RWPE2 (cell line): ENCODE measurements at regions not wholly inside any gene's neighbourhood (a gene's known extent, or its start where the extent isn't known, plus 50 kb on each side); places are given as distances from the start of the nearest gene placed in this dataset.

Source experiments
- ATAC-seq: fragments of 200-7000 bp; cut with Tn5 transposase; 3 replicates; pipeline ENCODE4 v1.9.1; 2021; ENCODE audit warnings: low read depth
- DNase-seq: peaks from one replicate; pipeline ENCODE4 v3.0.0-alpha.2; 2020; ENCODE audit warnings: low spot score
- H3K27ac ChIP-seq: fragments of 450-650 bp; 2 replicates; pipeline ENCODE4 v1.5.1; 2017; ENCODE audit warnings: mild to moderate bottlenecking; ENCODE audit not compliant: poor library complexity, severe bottlenecking
- H3K27me3 ChIP-seq: fragments of 250-450 bp; sonication (Bioruptor Pico); 2 replicates; pipeline ENCODE4 v1.5.1; 2021; ENCODE audit warnings: mild to moderate bottlenecking, moderate library complexity; ENCODE audit not compliant: insufficient read depth, poor library complexity, severe bottlenecking
- H3K36me3 ChIP-seq: fragments of 250-450 bp; sonication (Bioruptor Pico); 2 replicates; pipeline ENCODE4 v1.5.1; 2020; ENCODE audit warnings: low read depth, mild to moderate bottlenecking, moderate library complexity
- H3K4me1 ChIP-seq: fragments of 250-450 bp; sonication (Bioruptor Pico); 2 replicates; pipeline ENCODE4 v1.5.1; 2021; ENCODE audit warnings: mild to moderate bottlenecking, moderate library complexity; ENCODE audit not compliant: insufficient read depth, poor library complexity, severe bottlenecking
- H3K4me3 ChIP-seq: fragments of 250-450 bp; sonication (Bioruptor Pico); 2 replicates; pipeline ENCODE4 v1.5.1; 2021; ENCODE audit warnings: mild to moderate bottlenecking, moderate library complexity; ENCODE audit not compliant: severe bottlenecking
- H3K9me3 ChIP-seq: fragments of 250-450 bp; sonication (Bioruptor Pico); 2 replicates; pipeline ENCODE4 v1.5.1; 2021; ENCODE audit warnings: mild to moderate bottlenecking, moderate library complexity; ENCODE audit not compliant: severe bottlenecking
- CTCF ChIP-seq: fragments of 450-650 bp; IDR thresholded peaks from one replicate; pipeline ENCODE4 v1.5.1; 2017; ENCODE audit warnings: mild to moderate bottlenecking, moderate library complexity; ENCODE audit not compliant: poor library complexity, severe bottlenecking

DNA sequence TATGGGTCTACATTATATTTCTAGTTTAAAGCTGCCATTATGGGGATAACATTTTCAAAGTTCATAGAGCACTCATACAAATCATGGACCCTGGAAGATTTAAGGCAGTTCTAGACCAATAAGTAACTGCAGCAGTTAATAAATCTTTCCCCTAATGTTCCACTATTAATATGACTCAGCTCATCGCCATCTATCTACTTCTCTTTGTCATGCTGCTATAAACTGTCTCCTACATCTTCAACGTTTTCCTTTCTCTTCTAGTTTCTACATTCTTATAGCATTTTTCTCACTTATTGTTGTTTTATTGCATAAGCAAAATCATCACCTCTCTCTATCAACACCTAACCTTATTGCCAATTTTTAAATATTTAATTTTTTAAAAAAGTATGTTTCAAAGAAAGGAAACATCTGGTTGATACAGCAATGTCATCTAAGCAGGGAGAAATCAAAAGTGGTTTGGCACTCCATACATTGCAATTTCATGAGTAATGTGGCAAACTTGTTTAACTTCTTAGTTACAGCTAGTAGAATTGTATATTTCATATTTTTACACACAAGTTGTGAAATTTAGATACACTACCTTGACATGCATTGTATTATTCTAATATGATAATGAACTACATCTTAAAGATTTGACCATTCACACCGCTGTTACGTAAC lies 1500.4 kb upstream of the MIR17HG start:
- Histone ChIP-seq H3K4me3 (no peak overlapping the region), H3K36me3 (no peaks in the 10 kb centered on the region), H3K4me1 (no peaks in the 10 kb centered on the region), H3K9me3 (peaks cover 3% of the 10 kb centered on the region), H3K27me3 (no peaks in the 10 kb centered on the region), H3K27ac (no peak overlapping the region)
- DNase-seq (no peak), ATAC-seq (no peak)
- TF ChIP-seq CTCF, result no peak

GRCh38 chr13:89852570-89852969 lies 1494.9 kb upstream of the MIR17HG start:
- H3K36me3 ChIP-seq, result no peaks in the 10 kb centered on the region

GRCh38 chr13:89856512-89856911 lies 1491.0 kb upstream of the MIR17HG start:
- Histone ChIP-seq H3K4me3 (no peak overlapping the region), H3K36me3 (no peaks in the 10 kb centered on the region), H3K4me1 (no peaks in the 10 kb centered on the region), H3K9me3 (no peaks in the 10 kb centered on the region), H3K27ac (no peak overlapping the region), H3K27me3 (no peaks in the 10 kb centered on the region)
- no peak for ATAC-seq
- no peak for DNase-seq
- TF ChIP-seq CTCF, result no peak

More at GRCh38 chr13:89852570-89852969, 1494.9 kb upstream of the MIR17HG start:
- no peaks in the 10 kb centered on the region for H3K4me1 ChIP-seq
- ATAC-seq (no peak), DNase-seq (no peak)
- H3K27ac ChIP-seq, result no peak overlapping the region
- peaks cover 3% of the 10 kb centered on the region for H3K9me3 ChIP-seq
- no peak overlapping the region for H3K4me3 ChIP-seq
- TF ChIP-seq CTCF, result no peak
- no peaks in the 10 kb centered on the region for H3K27me3 ChIP-seq

GRCh38 chr13:89857502-89857901 lies 1490.0 kb upstream of the MIR17HG start:
- H3K4me3 ChIP-seq, result no peak overlapping the region
- H3K9me3 ChIP-seq, result no peaks in the 10 kb centered on the region
- no peaks in the 10 kb centered on the region for H3K36me3 ChIP-seq
- no peak for TF ChIP-seq CTCF
- DNase-seq (no peak), ATAC-seq (no peak)
- no peaks in the 10 kb centered on the region for H3K27me3 ChIP-seq
- no peak overlapping the region for H3K27ac ChIP-seq
- H3K4me1 ChIP-seq, result no peaks in the 10 kb centered on the region

DNA sequence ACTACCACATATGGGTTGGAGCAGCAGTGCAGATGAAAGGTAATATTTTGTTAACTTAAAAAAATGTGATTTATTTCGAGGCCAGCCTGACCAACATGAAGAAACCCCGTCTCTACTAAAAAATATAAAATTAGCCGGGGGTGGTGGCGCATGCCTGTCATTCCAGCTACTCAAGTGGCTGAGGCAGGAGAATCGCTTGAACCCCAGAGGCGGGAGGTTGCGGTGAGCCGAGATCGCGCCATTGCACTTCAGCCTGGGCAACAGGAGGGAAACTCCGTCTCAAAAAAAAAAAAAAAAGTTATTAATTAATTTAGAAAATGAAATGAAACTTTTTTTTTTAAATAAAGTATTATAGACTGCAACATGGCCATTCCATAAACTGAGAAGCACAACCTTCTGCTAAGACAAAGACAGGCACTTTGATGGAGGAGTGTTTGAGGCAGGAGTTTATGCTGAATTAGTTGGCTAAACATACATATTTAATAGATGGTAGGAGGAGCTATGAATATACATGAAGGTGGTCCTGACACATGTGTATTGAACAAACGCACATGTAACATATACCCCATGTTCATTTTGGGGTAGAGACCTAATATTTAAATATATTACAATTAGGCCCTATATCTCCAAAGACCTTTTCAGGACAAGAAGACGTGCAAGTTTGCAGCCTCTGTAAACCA lies 1485.3 kb upstream of the MIR17HG start:
- no peak overlapping the region for H3K4me3 ChIP-seq
- peaks cover 6% of the 10 kb centered on the region for H3K4me1 ChIP-seq
- H3K36me3 ChIP-seq, result no peaks in the 10 kb centered on the region
- TF ChIP-seq CTCF, result no peak
- no peaks in the 10 kb centered on the region for H3K27me3 ChIP-seq
- no peak overlapping the region for H3K27ac ChIP-seq
- no peaks in the 10 kb centered on the region for H3K9me3 ChIP-seq
- DNase-seq, result no peak
- no peak for ATAC-seq
